GM12864 (cell line): ENCODE measurements at regions not wholly inside any gene's neighbourhood (a gene's known extent, or its start where the extent isn't known, plus 50 kb on each side); places are given as distances from the start of the nearest gene placed in this dataset.
"Not testable (repeated sequence)": the region's sequence is repeated elsewhere in the genome, so short reads cannot be mapped to it uniquely, and the experiment has no call there.

Experiments
- DNase-seq: peaks from one replicate; pipeline ENCODE4 v3.0.0-alpha.2; 2011; ENCODE audit warnings: low read depth
- H3K4me3 ChIP-seq: 2 replicates; pipeline ENCODE4 v1.5.1; 2011; ENCODE audit warnings: mild to moderate bottlenecking, low read depth, low read length, control low read depth
- TF ChIP-seq, protein P1 (sequence below): IDR thresholded peaks from 2 replicates; pipeline ENCODE4 v1.5.1; 2011; ENCODE audit warnings: low read depth, mild to moderate bottlenecking, moderate library complexity, low read length, control low read depth, inconsistent platforms; ENCODE audit errors: missing control alignments

- TF ChIP-seq, protein P1, sequence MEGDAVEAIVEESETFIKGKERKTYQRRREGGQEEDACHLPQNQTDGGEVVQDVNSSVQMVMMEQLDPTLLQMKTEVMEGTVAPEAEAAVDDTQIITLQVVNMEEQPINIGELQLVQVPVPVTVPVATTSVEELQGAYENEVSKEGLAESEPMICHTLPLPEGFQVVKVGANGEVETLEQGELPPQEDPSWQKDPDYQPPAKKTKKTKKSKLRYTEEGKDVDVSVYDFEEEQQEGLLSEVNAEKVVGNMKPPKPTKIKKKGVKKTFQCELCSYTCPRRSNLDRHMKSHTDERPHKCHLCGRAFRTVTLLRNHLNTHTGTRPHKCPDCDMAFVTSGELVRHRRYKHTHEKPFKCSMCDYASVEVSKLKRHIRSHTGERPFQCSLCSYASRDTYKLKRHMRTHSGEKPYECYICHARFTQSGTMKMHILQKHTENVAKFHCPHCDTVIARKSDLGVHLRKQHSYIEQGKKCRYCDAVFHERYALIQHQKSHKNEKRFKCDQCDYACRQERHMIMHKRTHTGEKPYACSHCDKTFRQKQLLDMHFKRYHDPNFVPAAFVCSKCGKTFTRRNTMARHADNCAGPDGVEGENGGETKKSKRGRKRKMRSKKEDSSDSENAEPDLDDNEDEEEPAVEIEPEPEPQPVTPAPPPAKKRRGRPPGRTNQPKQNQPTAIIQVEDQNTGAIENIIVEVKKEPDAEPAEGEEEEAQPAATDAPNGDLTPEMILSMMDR: no peak
- no peak for DNase-seq
- H3K4me3 ChIP-seq: no peak overlapping the region
These were observed 155.7 kb upstream of the JADE1 start for GRCh38 chr4:128653527-128654444.

DNA sequence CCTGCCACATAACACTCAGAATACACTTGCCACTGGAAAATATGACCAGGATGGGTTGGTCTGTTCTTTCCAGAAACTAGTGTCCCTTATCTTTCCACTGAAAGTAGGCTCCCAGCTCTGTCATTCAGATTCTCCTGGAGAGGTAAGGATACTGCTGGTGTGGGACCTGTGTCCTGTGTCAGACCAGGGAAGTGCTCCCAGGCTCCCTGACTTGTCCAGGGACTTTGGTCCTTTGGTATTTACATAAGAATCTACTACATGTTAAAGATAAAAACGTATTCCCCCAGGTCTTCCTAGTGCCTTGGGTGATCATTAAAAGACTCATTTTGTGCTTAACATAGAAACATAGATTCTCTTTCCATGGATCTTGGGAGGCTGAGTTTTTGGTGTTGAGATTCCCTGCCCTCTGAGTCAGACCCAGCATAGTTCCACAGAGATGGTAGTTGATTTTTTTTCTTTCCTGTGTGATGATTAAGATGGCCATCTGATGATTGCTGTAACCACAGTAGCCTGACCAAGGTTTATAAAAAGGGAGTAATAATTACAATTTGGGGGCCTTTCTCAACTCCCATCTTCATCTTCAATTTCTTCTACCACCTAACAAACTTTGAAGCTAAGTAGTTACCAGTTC is 159.8 kb upstream of the JADE1 start:
- no peak for DNase-seq
- TF ChIP-seq, protein P1: no peak

DNA sequence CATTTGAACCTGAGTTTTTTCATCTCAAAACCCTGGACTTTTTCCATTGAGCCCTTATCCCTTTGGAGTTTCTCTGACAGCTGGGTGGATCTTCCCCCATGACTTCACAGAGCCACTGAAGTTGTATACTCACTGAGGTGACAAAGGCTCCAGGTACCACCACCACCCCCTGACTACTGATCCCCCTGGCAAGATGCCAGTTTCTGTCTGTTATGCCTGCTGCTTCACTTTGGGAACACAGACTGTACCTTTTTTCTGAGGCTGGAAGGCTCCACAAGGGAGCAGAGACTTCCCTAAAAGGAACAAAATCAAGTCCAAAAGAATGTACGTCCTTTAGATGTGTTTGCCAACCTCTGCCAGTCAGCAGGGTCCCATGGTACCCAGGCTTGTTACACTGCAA is 160.3 kb upstream of the JADE1 start:
- no peak overlapping the region for H3K4me3 ChIP-seq
- TF ChIP-seq, protein P1: no peak
- DNase-seq: no peak

More for the DNA sequence above, 159.8 kb upstream of the JADE1 start:
- H3K4me3 ChIP-seq: no peak overlapping the region

GRCh38 chr4:128648021-128648420 is 161.5 kb upstream of the JADE1 start:
- H3K4me3 ChIP-seq: no peak overlapping the region
- TF ChIP-seq, protein P1: no peak
- DNase-seq: no peak

- not testable (repeated sequence) for DNase-seq, H3K4me3 ChIP-seq
These were observed 162.6 kb upstream of the JADE1 start for GRCh38 chr4:128646893-128647292.

- not testable (repeated sequence) for H3K4me3 ChIP-seq, DNase-seq
These were observed 164.5 kb upstream of the JADE1 start for GRCh38 chr4:128644693-128645654.

- DNase-seq, H3K4me3 ChIP-seq: not testable (repeated sequence)
These were observed 165.4 kb upstream of the JADE1 start for GRCh38 chr4:128644107-128644506.

DNA sequence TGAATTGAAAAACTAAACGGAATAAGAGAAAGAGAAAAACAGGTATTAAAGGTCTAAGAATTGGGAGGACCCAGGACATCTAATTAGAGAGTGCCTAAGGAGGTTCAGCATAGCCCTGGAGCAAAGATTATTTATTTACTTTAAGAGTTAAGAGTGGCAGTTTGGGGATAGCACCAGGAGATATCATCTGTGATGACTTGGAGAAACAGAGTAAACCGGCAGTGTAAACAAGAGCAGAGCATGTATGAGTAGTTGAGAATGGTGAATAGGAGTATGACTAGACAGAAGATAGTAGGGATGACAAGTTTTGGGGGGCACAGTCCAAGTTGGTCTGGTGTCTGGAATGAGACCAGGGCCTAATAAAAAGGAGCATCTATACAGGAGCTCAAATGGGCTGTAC is 167.9 kb upstream of the JADE1 start:
- DNase-seq, H3K4me3 ChIP-seq: not testable (repeated sequence)
